ENCODE measurements at regions not wholly inside any gene's neighbourhood (a gene's known extent, or its start where the extent isn't known, plus 50 kb on each side); places are given as distances from the start of the nearest gene placed in this dataset.
A peak's percentile ranks its signal among the peaks of the same experiment; 100 is the strongest.

DNA sequence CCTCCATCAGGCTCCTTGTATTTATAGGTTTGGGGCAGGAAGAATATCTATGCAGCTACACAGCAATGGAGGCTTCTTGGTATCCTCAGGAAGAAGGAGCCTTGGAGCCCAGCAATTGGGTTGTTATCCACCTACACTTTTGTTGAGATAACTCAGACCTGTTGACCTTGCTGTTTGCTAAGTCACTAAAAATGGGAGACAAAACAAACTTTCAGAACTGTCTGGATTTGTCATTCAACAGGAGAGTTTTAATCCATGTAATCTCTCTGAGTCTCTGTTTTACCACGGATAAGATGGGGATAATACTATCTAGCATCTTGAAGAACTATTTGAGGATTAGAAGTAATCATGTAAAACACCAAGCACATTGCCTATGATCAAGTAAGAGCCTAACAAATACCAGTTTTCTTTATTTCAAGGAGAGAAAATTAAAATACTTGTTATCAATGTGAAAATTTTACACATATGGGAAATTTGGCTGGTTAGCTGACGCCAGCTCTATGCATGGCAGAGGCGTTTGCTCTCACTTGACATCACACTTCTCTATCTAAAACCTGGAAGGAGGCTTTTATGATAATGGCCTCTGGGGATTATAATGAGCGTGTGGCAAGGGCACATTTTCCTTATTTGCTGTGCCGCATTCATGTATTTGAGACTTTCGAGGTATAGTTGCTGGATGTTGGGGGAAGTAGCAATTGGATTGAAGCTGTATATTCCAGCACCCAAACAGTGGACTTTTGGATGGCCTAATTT lies 215.6 kb downstream of the PDCD6IP start:
- Mint-ChIP-seq H3K9me3 (ENCODE audit: unreplicated experiment) (peaks cover 5% of the 10 kb centered on the region), H3K4me3 (ENCODE audit: unreplicated experiment) (no peak overlapping the region), H3K36me3 (ENCODE audit: insufficient read depth, unreplicated experiment) (no peaks in the 10 kb centered on the region), H3K27me3 (ENCODE audit: insufficient read depth, unreplicated experiment) (peaks cover 3% of the 10 kb centered on the region), H3K4me1 (ENCODE audit: low read depth, unreplicated experiment) (peaks cover 26% of the 10 kb centered on the region), H3K27ac (ENCODE audit: unreplicated experiment) (no peak overlapping the region)
- BruUV-seq (replicated peaks), result no TSS peak
- intact Hi-C loops (cut with micrococcal nuclease; ENCODE audit: unreplicated experiment), result no loop called here
- Histone ChIP-seq H3K4me3 (ENCODE audit: low read depth, low read length) (no peak overlapping the region), H3K4me1 (peaks cover 44% of the 10 kb centered on the region), H3K9me3 (no peaks in the 10 kb centered on the region), H3K27me3 (replicated peaks; ENCODE audit: control insufficient read depth, insufficient read depth, low read length) (no peaks in the 10 kb centered on the region; the same call in 1 of the 2 replicates), H3K36me3 (ENCODE audit: control insufficient read depth, insufficient read depth, low read length) (no peaks in the 10 kb centered on the region)
- CTCF ChIA-PET, result interaction anchor here (0.6 kb wide), 2 partner anchors 34 to 231 kb away, joined by 3 to 6 read pairs; no protein-coding TSS in a partner anchor
- DNase-seq, result no peak
- TF ChIP-seq, protein P1, sequence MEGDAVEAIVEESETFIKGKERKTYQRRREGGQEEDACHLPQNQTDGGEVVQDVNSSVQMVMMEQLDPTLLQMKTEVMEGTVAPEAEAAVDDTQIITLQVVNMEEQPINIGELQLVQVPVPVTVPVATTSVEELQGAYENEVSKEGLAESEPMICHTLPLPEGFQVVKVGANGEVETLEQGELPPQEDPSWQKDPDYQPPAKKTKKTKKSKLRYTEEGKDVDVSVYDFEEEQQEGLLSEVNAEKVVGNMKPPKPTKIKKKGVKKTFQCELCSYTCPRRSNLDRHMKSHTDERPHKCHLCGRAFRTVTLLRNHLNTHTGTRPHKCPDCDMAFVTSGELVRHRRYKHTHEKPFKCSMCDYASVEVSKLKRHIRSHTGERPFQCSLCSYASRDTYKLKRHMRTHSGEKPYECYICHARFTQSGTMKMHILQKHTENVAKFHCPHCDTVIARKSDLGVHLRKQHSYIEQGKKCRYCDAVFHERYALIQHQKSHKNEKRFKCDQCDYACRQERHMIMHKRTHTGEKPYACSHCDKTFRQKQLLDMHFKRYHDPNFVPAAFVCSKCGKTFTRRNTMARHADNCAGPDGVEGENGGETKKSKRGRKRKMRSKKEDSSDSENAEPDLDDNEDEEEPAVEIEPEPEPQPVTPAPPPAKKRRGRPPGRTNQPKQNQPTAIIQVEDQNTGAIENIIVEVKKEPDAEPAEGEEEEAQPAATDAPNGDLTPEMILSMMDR (IDR thresholded peaks at IDR 0.05; ENCODE audit: insufficient read depth in 1 of 2, low read depth in 1 of 2, low read length in 1 of 2, severe bottlenecking in 1 of 2, unreplicated experiment in 1 of 2), result no peak
- POLR2A ChIA-PET, result no interaction called here

DNA sequence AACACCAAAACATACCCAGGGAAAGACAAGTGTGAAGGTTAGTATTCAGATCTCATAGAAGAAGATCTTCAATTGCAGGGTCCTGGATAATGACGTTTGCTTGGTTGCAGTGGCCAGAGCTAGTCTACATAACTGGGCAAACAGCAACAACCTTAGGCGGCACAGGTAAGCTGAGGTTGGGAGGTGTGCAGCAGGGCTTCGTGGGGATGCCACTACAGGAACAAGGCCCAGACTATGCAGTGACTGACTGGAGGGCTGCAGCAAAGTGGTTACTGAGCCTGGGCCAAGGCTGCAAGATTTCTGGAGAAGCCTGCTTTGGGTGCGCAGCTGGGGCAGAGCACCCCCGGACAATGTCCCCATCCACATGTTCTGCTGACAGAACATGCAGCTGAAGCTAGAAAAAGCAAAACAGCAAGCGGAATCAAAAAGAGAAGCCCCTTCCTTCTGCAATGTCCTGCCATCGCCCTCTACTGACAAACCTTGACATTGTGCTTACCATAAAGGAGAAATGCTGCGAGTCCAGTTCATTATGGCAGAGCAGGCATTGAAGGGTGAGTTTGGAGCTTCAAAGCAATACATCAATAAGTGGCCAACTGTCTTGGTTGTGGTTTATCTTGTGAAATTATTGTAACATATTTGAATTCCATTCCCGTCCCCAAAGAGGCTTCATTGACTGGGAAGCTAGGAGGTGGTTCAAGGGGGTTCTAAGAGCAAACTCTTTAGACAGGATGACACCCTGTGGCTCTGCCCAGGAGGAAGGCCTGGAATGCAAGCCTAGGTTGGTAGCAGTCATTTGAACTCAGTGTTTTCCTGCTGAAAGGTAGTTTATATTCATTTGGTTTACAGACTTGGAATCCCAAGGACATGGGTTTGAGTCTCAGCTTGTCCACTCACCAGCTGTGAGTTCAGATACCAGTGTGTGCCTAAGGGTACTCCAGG lies 217.0 kb downstream of the PDCD6IP start:
- CTCF ChIA-PET, result interaction anchor here (1.2 to 2.1 kb wide), 3 partner anchors 15 to 132 kb away, joined by 3 to 13 read pairs (median 5); no protein-coding TSS in a partner anchor
- Histone ChIP-seq H3K4me1 (peaks cover 32% of the 10 kb centered on the region), H3K4me3 (ENCODE audit: low read depth, low read length) (no peak overlapping the region), H3K36me3 (ENCODE audit: control insufficient read depth, insufficient read depth, low read length) (no peaks in the 10 kb centered on the region), H3K27me3 (replicated peaks; ENCODE audit: control insufficient read depth, insufficient read depth, low read length) (no peaks in the 10 kb centered on the region; the same call in 1 of the 2 replicates), H3K9me3 (no peaks in the 10 kb centered on the region)
- Mint-ChIP-seq H3K27ac (ENCODE audit: unreplicated experiment) (no peak overlapping the region), H3K27me3 (ENCODE audit: insufficient read depth, unreplicated experiment) (peaks cover 11% of the 10 kb centered on the region), H3K4me1 (ENCODE audit: low read depth, unreplicated experiment) (peaks cover 20% of the 10 kb centered on the region), H3K4me3 (ENCODE audit: unreplicated experiment) (no peak overlapping the region), H3K9me3 (ENCODE audit: unreplicated experiment) (no peaks in the 10 kb centered on the region), H3K36me3 (ENCODE audit: insufficient read depth, unreplicated experiment) (no peaks in the 10 kb centered on the region)
- TF ChIP-seq, protein P1 (IDR thresholded peaks at IDR 0.05; ENCODE audit: insufficient read depth in 1 of 2, low read depth in 1 of 2, low read length in 1 of 2, severe bottlenecking in 1 of 2, unreplicated experiment in 1 of 2), result peak; percentile 44 to 56
- intact Hi-C loops (cut with micrococcal nuclease; ENCODE audit: unreplicated experiment), result loop anchor here (1.0 kb wide), 2 partner anchors 35 to 60 kb away; no protein-coding TSS in a partner anchor
- no TSS peak for BruUV-seq (replicated peaks)
- DNase-seq, result peak in 1 of 2 experiments; percentile 39
- POLR2A ChIA-PET, result no interaction called here

DNA sequence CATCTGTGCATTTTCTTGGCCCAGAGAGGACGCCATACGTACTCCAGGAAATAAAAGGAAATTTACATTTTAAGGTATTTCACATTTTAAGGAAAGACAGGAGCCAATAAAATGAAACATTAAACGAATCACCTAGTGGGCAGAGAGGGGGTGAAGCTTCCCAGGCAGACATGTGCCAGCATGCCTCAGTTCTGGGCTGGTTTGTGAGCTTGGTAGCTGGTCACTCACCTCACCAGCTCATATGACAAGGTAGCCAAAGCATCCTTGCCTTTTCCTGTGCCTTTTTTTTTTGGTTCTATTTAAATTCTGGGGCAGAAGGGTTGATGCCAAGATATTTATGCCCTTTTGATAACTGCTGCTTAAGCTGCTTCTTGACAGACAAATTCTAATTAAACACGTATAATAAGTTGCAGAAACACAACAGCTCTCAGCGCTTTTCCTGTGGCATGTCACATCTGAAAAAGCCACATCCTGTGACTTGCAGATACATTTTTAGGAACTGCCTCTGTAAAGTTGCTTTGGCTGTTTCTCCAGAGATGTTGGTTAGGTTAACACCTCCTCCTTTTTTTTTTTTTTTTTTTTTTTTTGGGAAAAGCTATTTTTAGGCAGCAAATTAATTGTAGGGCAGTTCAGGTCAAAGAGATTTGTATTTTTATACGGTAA lies 218.6 kb downstream of the PDCD6IP start:
- BruUV-seq (replicated peaks), result no TSS peak
- Mint-ChIP-seq H3K27me3 (ENCODE audit: insufficient read depth, unreplicated experiment) (peaks cover 11% of the 10 kb centered on the region), H3K9me3 (ENCODE audit: unreplicated experiment) (no peaks in the 10 kb centered on the region), H3K27ac (ENCODE audit: unreplicated experiment) (no peak overlapping the region), H3K36me3 (ENCODE audit: insufficient read depth, unreplicated experiment) (no peaks in the 10 kb centered on the region), H3K4me3 (ENCODE audit: unreplicated experiment) (no peak overlapping the region), H3K4me1 (ENCODE audit: low read depth, unreplicated experiment) (peaks cover 20% of the 10 kb centered on the region)
- CTCF ChIA-PET, result interaction anchor here (0.7 to 2.1 kb wide), 3 partner anchors 36 to 1154 kb away, joined by 3 to 13 read pairs (median 3); no protein-coding TSS in a partner anchor
- Histone ChIP-seq H3K4me3 (ENCODE audit: low read depth, low read length) (no peak overlapping the region), H3K36me3 (ENCODE audit: control insufficient read depth, insufficient read depth, low read length) (no peaks in the 10 kb centered on the region), H3K27me3 (replicated peaks; ENCODE audit: control insufficient read depth, insufficient read depth, low read length) (no peaks in the 10 kb centered on the region; the same call in 1 of the 2 replicates), H3K9me3 (no peaks in the 10 kb centered on the region), H3K4me1 (peaks cover 18% of the 10 kb centered on the region)
- TF ChIP-seq, protein P1 (IDR thresholded peaks at IDR 0.05; ENCODE audit: insufficient read depth in 1 of 2, low read depth in 1 of 2, low read length in 1 of 2, severe bottlenecking in 1 of 2, unreplicated experiment in 1 of 2), result no peak
- POLR2A ChIA-PET, result no interaction called here
- no peak for DNase-seq
- intact Hi-C loops (cut with micrococcal nuclease; ENCODE audit: unreplicated experiment), result no loop called here

Data from Caco-2 (cell line).